ENCODE measurements at regions not wholly inside any gene's neighbourhood (a gene's known extent, or its start where the extent isn't known, plus 50 kb on each side); places are given as distances from the start of the nearest gene placed in this dataset.

GRCh38 chr17:77266891-77267341 lies 126.1 kb downstream of the SEC14L1 start:
- no peak for DNase-seq

GRCh38 chr17:77269696-77270681 lies 129.2 kb downstream of the SEC14L1 start:
- DNase-seq, result no peak

- DNase-seq, result no peak
Observed at GRCh38 chr17:77271411-77271810, 130.6 kb downstream of the SEC14L1 start.

GRCh38 chr17:77273397-77274085 lies 132.8 kb downstream of the SEC14L1 start:
- DNase-seq, result no peak

GRCh38 chr17:77274096-77274845 lies 133.5 kb downstream of the SEC14L1 start:
- DNase-seq, result no peak

GRCh38 chr17:77279448-77280303 lies 138.9 kb downstream of the SEC14L1 start:
- no peak for DNase-seq

- DNase-seq, result no peak
Observed at GRCh38 chr17:77280304-77281121, 139.7 kb downstream of the SEC14L1 start.

- peak; percentile 16 for DNase-seq
Observed at GRCh38 chr17:77281122-77281903, 140.5 kb downstream of the SEC14L1 start.

GRCh38 chr17:77281904-77282367 lies 141.2 kb downstream of the SEC14L1 start:
- no peak for DNase-seq

- DNase-seq, result no peak
Observed at GRCh38 chr17:77282524-77283515, 142.1 kb downstream of the SEC14L1 start.

- DNase-seq, result no peak
Observed at GRCh38 chr17:77284023-77284617, 143.4 kb downstream of the SEC14L1 start.

GRCh38 chr17:77285594-77286390 lies 145.0 kb downstream of the SEC14L1 start:
- no peak for DNase-seq

- no peak for DNase-seq
Observed at GRCh38 chr17:77286391-77286640, 145.5 kb downstream of the SEC14L1 start.

GRCh38 chr17:77286641-77287431 lies 146.1 kb downstream of the SEC14L1 start:
- DNase-seq, result no peak

GRCh38 chr17:77287432-77288068 lies 146.8 kb downstream of the SEC14L1 start:
- DNase-seq, result no peak

- DNase-seq, result no peak
Observed at GRCh38 chr17:77288115-77288619, 147.4 kb downstream of the SEC14L1 start.
